Gastroesophageal sphincter (tissue), 4 donors: ENCODE measurements at regions not wholly inside any gene's neighbourhood (a gene's known extent, or its start where the extent isn't known, plus 50 kb on each side); places are given as distances from the start of the nearest gene placed in this dataset.
"Not testable (repeated sequence)": the region's sequence is repeated elsewhere in the genome, so short reads cannot be mapped to it uniquely, and the experiment has no call there.

ENCODE experiments used
- ATAC-seq: fragments of 150-250 bp; one replicate; pipeline ENCODE4 v1.9.1; 2016; ENCODE audit warnings: mild to moderate bottlenecking, moderate library complexity
- H3K27ac ChIP-seq, 4 donors: fragments of 200-600 bp; sonication (generic) in 3 of 4; 1 replicate in 3 of 4; 2 replicates in 1 of 4; pipeline ENCODE4 v1.5.1; 2016 to 2019
- H3K27me3 ChIP-seq: fragments of 200-600 bp; sonication (generic); one replicate; pipeline ENCODE4 v1.5.1; 2019
- H3K36me3 ChIP-seq, 2 donors: fragments of 200-600 bp; sonication (generic); one replicate each; pipeline ENCODE4 v1.5.1; 2019; ENCODE audit warnings: control low read depth in 1 of 2
- H3K4me1 ChIP-seq, 3 donors: fragments of 200-600 bp; sonication (generic); 1 replicate in 2 of 3; 2 replicates in 1 of 3; pipeline ENCODE4 v1.5.1; 2016 to 2019; ENCODE audit warnings: control low read depth in 2 of 3
- H3K4me3 ChIP-seq, 2 donors: fragments of 200-600 bp; sonication (generic); one replicate each; pipeline ENCODE4 v1.5.1; 2019; ENCODE audit warnings: mild to moderate bottlenecking in 1 of 2, moderate library complexity in 1 of 2
- H3K9me3 ChIP-seq, 3 donors: fragments of 200-600 bp; sonication (generic); one replicate each; pipeline ENCODE4 v1.5.1; 2017 to 2019; ENCODE audit warnings: control low read depth in 2 of 3
- CTCF ChIP-seq, 4 experiments: fragments of 200-600 bp in 2 of 4; fragments of 450-650 bp in 2 of 4; sonication (generic) in 1 of 4; IDR thresholded peaks; one replicate each; pipeline ENCODE4 v1.5.1; 2017 to 2019; ENCODE audit warnings: antibody characterized with exemption in 4 of 4, mild to moderate bottlenecking in 2 of 4, moderate library complexity in 2 of 4
- EP300 ChIP-seq: sonication (generic); formaldehyde crosslinking; IDR thresholded peaks from one replicate; pipeline ENCODE4 v1.6.1; 2017; ENCODE audit warnings: antibody characterized with exemption, mild to moderate bottlenecking
- POLR2A ChIP-seq, 2 donors: fragments of 450-650 bp; IDR thresholded peaks; one replicate each; pipeline ENCODE4 v1.6.1; 2017; ENCODE audit warnings: antibody characterized with exemption in 2 of 2, mild to moderate bottlenecking in 2 of 2, moderate library complexity in 1 of 2
- POLR2AphosphoS5 ChIP-seq: sonication (generic); formaldehyde crosslinking; IDR thresholded peaks from one replicate; pipeline ENCODE4 v1.6.1; 2017; ENCODE audit warnings: antibody characterized with exemption
- WGBS, 2 donors: methylation state at CpG; one replicate each; pipeline ENCODE4 v1.1.5; 2018; ENCODE audit warnings: low coverage in 1 of 2; 5-methylcytosine and 5-hydroxymethylcytosine counted together

DNA sequence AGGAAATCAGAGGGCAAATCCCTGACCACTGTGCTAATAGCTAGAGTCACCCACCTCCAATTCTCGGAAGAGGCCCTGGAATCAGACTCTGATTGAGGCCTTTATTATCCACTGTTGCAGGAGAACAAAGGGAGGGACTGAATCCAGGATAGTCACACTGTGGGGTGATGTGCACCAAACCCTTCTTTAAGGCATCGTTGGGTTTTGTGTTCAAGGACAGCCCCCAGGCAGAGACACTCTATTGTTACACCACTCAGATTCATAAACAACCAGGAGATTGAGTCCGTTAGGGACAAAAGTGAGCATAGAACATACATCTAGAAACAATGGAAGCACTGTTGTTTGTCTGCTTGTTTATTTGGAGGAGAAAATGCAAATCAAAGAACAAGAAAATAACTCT, 124.6 kb upstream of the TBCA start:
- TF ChIP-seq EP300 = no peak
- TF ChIP-seq POLR2A (IDR thresholded peaks at IDR 0.05) = no peak
- TF ChIP-seq CTCF (IDR thresholded peaks at IDR 0.05) = no peak
- TF ChIP-seq POLR2AphosphoS5 = no peak
- H3K27ac ChIP-seq = no peak overlapping the region
- no peaks in the 10 kb centered on the region for H3K27me3 ChIP-seq
- 52 to 55% methylated on average over 3 of the region's 3 CpGs for WGBS, 2 donors
- no peaks in the 10 kb centered on the region for H3K36me3 ChIP-seq
- H3K4me3 ChIP-seq = no peak overlapping the region
- no peaks in the 10 kb centered on the region for H3K9me3 ChIP-seq
- no peaks in the 10 kb centered on the region for H3K4me1 ChIP-seq
- no peak for ATAC-seq

DNA sequence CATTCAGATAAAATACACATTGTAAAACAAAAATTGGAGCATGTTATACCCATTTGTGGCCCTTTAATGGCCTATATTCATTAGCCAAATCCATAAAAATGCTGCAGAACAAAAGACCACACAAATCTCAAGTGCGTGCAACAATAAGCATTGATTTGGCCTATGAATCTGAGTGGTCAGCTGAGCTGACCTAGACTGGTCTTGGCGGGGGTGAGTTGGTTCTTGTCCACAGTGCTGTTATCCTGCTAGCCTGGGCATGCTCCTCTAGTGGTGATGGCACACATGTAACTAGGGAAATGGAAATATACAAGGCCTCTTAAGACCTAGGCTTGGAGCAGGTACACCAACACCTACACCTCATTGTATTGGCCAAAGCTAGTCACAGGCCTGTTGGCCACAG, 122.2 kb upstream of the TBCA start:
- Histone ChIP-seq H3K36me3 (no peaks in the 10 kb centered on the region), H3K27ac (no peak overlapping the region), H3K9me3 (no peaks in the 10 kb centered on the region), H3K4me1 (no peaks in the 10 kb centered on the region), H3K4me3 (no peak overlapping the region), H3K27me3 (no peaks in the 10 kb centered on the region)
- 69 to 88% methylated on average over 1 to 2 of the region's 2 CpGs for WGBS, 2 donors
- ATAC-seq = no peak
- TF ChIP-seq EP300 (no peak), POLR2AphosphoS5 (no peak), POLR2A (IDR thresholded peaks at IDR 0.05) (no peak), CTCF (IDR thresholded peaks at IDR 0.05) (no peak)

DNA sequence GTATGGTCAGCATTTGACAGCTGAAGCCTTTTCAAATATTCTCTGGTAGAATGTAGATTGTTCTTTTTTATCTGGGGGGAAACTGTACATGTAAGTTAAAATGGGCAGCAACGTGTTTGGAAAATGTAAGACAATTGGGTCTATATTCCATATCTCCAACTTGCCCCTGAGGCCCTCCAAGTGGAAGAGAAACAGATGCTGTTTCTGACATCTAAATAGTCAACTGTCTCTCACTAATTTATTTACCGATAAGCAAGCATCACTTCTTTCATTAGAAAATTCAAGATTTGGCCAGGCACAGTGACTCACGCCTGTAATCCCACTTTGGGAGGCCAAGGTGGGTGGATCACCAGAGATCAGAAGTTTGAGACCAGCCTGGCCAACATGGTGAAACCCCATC, 120.2 kb upstream of the TBCA start:
- Histone ChIP-seq H3K4me1 (no peaks in the 10 kb centered on the region), H3K27ac (no peak overlapping the region), H3K9me3 (no peaks in the 10 kb centered on the region), H3K4me3 (no peak overlapping the region), H3K36me3 (no peaks in the 10 kb centered on the region), H3K27me3 (no peaks in the 10 kb centered on the region)
- WGBS, 2 donors = 80 to 83% methylated on average over 1 to 3 of the region's 3 CpGs
- TF ChIP-seq POLR2A (IDR thresholded peaks at IDR 0.05) = no peak
- TF ChIP-seq POLR2AphosphoS5 = no peak
- TF ChIP-seq CTCF (IDR thresholded peaks at IDR 0.05) = no peak
- TF ChIP-seq EP300 = no peak
- ATAC-seq = no peak

DNA sequence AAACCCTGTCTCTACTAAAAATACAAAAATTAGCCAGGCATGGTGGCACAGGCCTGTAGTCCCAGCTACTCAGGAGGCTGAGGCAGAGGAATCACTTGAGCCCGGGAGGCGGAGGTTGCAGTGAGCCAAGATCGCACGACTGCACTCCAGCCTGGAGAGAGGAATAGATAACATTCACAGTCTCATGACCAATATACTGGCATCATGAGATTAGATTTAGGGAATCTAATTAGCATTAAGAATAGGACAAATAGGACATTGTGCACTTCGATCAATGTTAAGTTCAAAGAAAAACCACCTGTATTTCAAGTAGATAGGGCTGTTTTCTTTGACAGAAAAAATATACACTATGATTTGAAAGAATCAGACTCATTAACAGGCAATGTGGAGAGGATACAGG, 118.0 kb upstream of the TBCA start:
- ATAC-seq, H3K9me3 ChIP-seq, H3K36me3 ChIP-seq, H3K27me3 ChIP-seq, H3K4me3 ChIP-seq, H3K4me1 ChIP-seq, H3K27ac ChIP-seq: not testable (repeated sequence)
- 78 to 82% methylated on average over 3 of the region's 5 CpGs for WGBS, 2 donors

DNA sequence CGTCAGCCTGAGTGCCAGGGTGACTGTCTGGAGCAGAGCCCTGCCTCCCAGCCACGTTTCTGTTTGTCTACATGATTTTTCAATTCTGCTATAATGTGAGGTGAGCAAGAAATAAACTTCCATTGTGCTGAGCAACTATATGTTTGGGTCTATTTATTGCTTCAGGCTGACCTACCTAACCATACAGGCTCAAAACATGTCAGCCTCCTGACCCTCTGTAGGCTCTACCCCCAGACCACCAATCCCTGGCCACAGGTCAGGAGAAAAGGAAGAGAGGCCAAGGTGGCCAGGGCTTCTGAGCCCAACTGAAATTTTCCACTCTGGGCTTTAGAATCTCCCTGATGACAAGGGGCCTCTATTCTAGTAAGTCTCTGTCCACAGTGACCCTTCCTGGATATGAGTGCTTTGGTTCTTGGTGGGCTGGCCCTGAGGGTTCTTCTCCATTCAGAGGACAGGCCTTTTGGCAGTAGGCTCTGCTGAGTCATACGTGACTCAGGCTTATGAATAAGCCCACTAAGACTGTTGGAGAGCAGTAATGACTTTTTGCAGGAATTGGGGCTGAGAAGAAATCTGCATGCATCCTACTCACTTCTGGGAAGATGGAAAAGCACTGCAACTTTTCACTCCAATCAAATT, 117.2 kb upstream of the TBCA start:
- Histone ChIP-seq H3K36me3 (no peaks in the 10 kb centered on the region), H3K4me3 (no peak overlapping the region), H3K27ac (no peak overlapping the region), H3K4me1 (no peaks in the 10 kb centered on the region), H3K9me3 (no peaks in the 10 kb centered on the region), H3K27me3 (no peaks in the 10 kb centered on the region)
- TF ChIP-seq CTCF (IDR thresholded peaks at IDR 0.05) = no peak
- TF ChIP-seq EP300 = no peak
- TF ChIP-seq POLR2AphosphoS5 = peak; percentile 6
- no peak for TF ChIP-seq POLR2A (IDR thresholded peaks at IDR 0.05)
- 63 to 71% methylated on average over 2 of the region's 3 CpGs for WGBS, 2 donors
- ATAC-seq = no peak
